Left ventricle myocardium inferior (tissue), 1 donor: ENCODE measurements at regions not wholly inside any gene's neighbourhood (a gene's known extent, or its start where the extent isn't known, plus 50 kb on each side); places are given as distances from the start of the nearest gene placed in this dataset.
A peak's percentile ranks its signal among the peaks of the same experiment; 100 is the strongest.

Experiments
- DNase-seq: peaks from one replicate; pipeline ENCODE4 v3.0.0-alpha.2; 2020
- H3K27ac ChIP-seq: fragments of 200-600 bp; replicated peaks from 2 replicates; pipeline ENCODE4 v1.8.0; 2021
- H3K27me3 ChIP-seq: fragments of 200-600 bp; 2 replicates; pipeline ENCODE4 v1.8.0; 2021; ENCODE audit warnings: low read depth
- H3K36me3 ChIP-seq: fragments of 200-600 bp; 2 replicates; pipeline ENCODE4 v1.8.0; 2021
- H3K4me1 ChIP-seq: fragments of 200-600 bp; 2 replicates; pipeline ENCODE4 v1.8.0; 2021
- H3K4me3 ChIP-seq: fragments of 200-600 bp; 2 replicates; pipeline ENCODE4 v1.8.0; 2021; ENCODE audit warnings: mild to moderate bottlenecking, moderate library complexity
- H3K9me3 ChIP-seq: fragments of 200-600 bp; replicated peaks from 2 replicates; pipeline ENCODE4 v1.8.0; 2021
- CTCF ChIP-seq: fragments of 200-600 bp; IDR thresholded peaks from 2 replicates; pipeline ENCODE4 v1.8.0; 2021; ENCODE audit warnings: antibody characterized with exemption, mild to moderate bottlenecking, borderline replicate concordance
- intact Hi-C: fragments of 100-400 bp; cut with micrococcal nuclease; formaldehyde crosslinking; loops from one replicate; pipeline ENCODE4 v1.11.0; 2022
- donor health status: DM: no; HTN: yes; CAD: no; lungs with severe emphysema.

- H3K27me3 ChIP-seq = no peaks in the 10 kb centered on the region
- H3K27ac ChIP-seq = no peak overlapping the region
- H3K4me1 ChIP-seq = peaks cover 19% of the 10 kb centered on the region
- no peak overlapping the region for H3K4me3 ChIP-seq
- TF ChIP-seq CTCF = no peak
- intact Hi-C loops = no loop called here
- no peaks in the 10 kb centered on the region for H3K9me3 ChIP-seq
- no peaks in the 10 kb centered on the region for H3K36me3 ChIP-seq
- DNase-seq = no peak
Observed at GRCh38 chr9:106712279-106712678, 150.7 kb upstream of the ZNF462 start.

GRCh38 chr9:106713206-106713605, 149.8 kb upstream of the ZNF462 start:
- no peaks in the 10 kb centered on the region for H3K27me3 ChIP-seq
- intact Hi-C loops = no loop called here
- DNase-seq = no peak
- H3K9me3 ChIP-seq = no peaks in the 10 kb centered on the region
- no peak for TF ChIP-seq CTCF
- H3K4me1 ChIP-seq = peaks cover 19% of the 10 kb centered on the region
- no peak overlapping the region for H3K4me3 ChIP-seq
- no peak overlapping the region for H3K27ac ChIP-seq
- H3K36me3 ChIP-seq = no peaks in the 10 kb centered on the region

GRCh38 chr9:106716820-106717219, 146.1 kb upstream of the ZNF462 start:
- H3K27me3 ChIP-seq = no peaks in the 10 kb centered on the region
- intact Hi-C loops = no loop called here
- peaks cover 24% of the 10 kb centered on the region for H3K4me1 ChIP-seq
- TF ChIP-seq CTCF = no peak
- H3K9me3 ChIP-seq = no peaks in the 10 kb centered on the region
- DNase-seq = no peak
- H3K4me3 ChIP-seq = no peak overlapping the region
- H3K27ac ChIP-seq = no peak overlapping the region
- H3K36me3 ChIP-seq = no peaks in the 10 kb centered on the region

- no peaks in the 10 kb centered on the region for H3K27me3 ChIP-seq
- DNase-seq = no peak
- H3K36me3 ChIP-seq = no peaks in the 10 kb centered on the region
- intact Hi-C loops = no loop called here
- H3K27ac ChIP-seq = no peak overlapping the region
- TF ChIP-seq CTCF = peak; percentile 19
- H3K4me1 ChIP-seq = peaks cover 25% of the 10 kb centered on the region
- H3K4me3 ChIP-seq = no peak overlapping the region
- H3K9me3 ChIP-seq = no peaks in the 10 kb centered on the region
Observed at GRCh38 chr9:106717686-106718085, 145.3 kb upstream of the ZNF462 start.

- TF ChIP-seq CTCF = no peak
- H3K4me1 ChIP-seq = peaks cover 25% of the 10 kb centered on the region
- H3K27ac ChIP-seq = no peak overlapping the region
- H3K27me3 ChIP-seq = no peaks in the 10 kb centered on the region
- no peak overlapping the region for H3K4me3 ChIP-seq
- no peak for DNase-seq
- no peaks in the 10 kb centered on the region for H3K9me3 ChIP-seq
- H3K36me3 ChIP-seq = no peaks in the 10 kb centered on the region
- intact Hi-C loops = no loop called here
Observed at GRCh38 chr9:106718936-106719335, 144.0 kb upstream of the ZNF462 start.
